Stimulated activated naive CD8-positive, alpha-beta T cell treated with anti-CD3 and anti-CD28 coated beads, Interleukin-15, amount 100 ng/mL, for 72 hours (primary cell): ENCODE measurements at regions not wholly inside any gene's neighbourhood (a gene's known extent, or its start where the extent isn't known, plus 50 kb on each side); places are given as distances from the start of the nearest gene placed in this dataset.
"Not testable (repeated sequence)": the region's sequence is repeated elsewhere in the genome, so short reads cannot be mapped to it uniquely, and the experiment has no call there.

Experiments
- ATAC-seq: fragments of 150-1000 bp; cut with Tn5 transposase; 2 replicates; pipeline ENCODE4 v1.10.0; 2021; ENCODE audit warnings: mild to moderate bottlenecking, moderate library complexity
- DNase-seq, 2 donors: peaks; one replicate each; pipeline ENCODE4 v3.0.0; 2021 to 2022
- H3K27ac Mint-ChIP-seq, 2 donors: one replicate each; pipeline ENCODE4 v1.8.0; 2022; ENCODE audit warnings: mild to moderate bottlenecking in 2 of 2, mixed read lengths in 2 of 2, moderate library complexity in 2 of 2
- H3K27me3 Mint-ChIP-seq: one replicate; pipeline ENCODE4 v1.8.0; 2022; ENCODE audit warnings: mixed read lengths
- H3K4me1 Mint-ChIP-seq: one replicate; pipeline ENCODE4 v1.8.0; 2022; ENCODE audit warnings: mild to moderate bottlenecking, mixed read lengths
- H3K4me3 Mint-ChIP-seq, 2 donors: one replicate each; pipeline ENCODE4 v1.8.0; 2022; ENCODE audit warnings: mild to moderate bottlenecking in 2 of 2, mixed read lengths in 2 of 2, moderate library complexity in 1 of 2
- H3K9me3 Mint-ChIP-seq, 2 donors: one replicate each; pipeline ENCODE4 v1.8.0; 2022; ENCODE audit warnings: mixed read lengths in 2 of 2

- DNase-seq (no peak), ATAC-seq (no peak)
- Mint-ChIP-seq H3K27me3 (no peaks in the 10 kb centered on the region), H3K4me3 (no peak overlapping the region), H3K9me3 (peaks cover 16 to 31% of the 10 kb centered on the region in 2 donors), H3K27ac (no peak overlapping the region), H3K4me1 (no peaks in the 10 kb centered on the region)
Measured at GRCh38 chr2:138421971-138422335, 79.6 kb upstream of the SPOPL start.

GRCh38 chr2:138423198-138423597 lies 78.4 kb upstream of the SPOPL start:
- peaks cover 21 to 32% of the 10 kb centered on the region in 2 donors for H3K9me3 Mint-ChIP-seq
- no peak overlapping the region for H3K27ac Mint-ChIP-seq
- DNase-seq: no peak
- H3K27me3 Mint-ChIP-seq: no peaks in the 10 kb centered on the region
- H3K4me1 Mint-ChIP-seq: no peaks in the 10 kb centered on the region
- no peak for ATAC-seq
- H3K4me3 Mint-ChIP-seq: no peak overlapping the region

GRCh38 chr2:138423745-138424144 lies 77.8 kb upstream of the SPOPL start:
- DNase-seq (no peak), ATAC-seq (no peak)
- H3K4me1 Mint-ChIP-seq: no peaks in the 10 kb centered on the region
- H3K4me3 Mint-ChIP-seq: no peak overlapping the region
- H3K27ac Mint-ChIP-seq: no peak overlapping the region
- peaks cover 21 to 35% of the 10 kb centered on the region in 2 donors for H3K9me3 Mint-ChIP-seq
- H3K27me3 Mint-ChIP-seq: no peaks in the 10 kb centered on the region

- H3K4me1 Mint-ChIP-seq: no peaks in the 10 kb centered on the region
- H3K4me3 Mint-ChIP-seq: no peak overlapping the region
- peaks cover 24 to 43% of the 10 kb centered on the region in 2 donors for H3K9me3 Mint-ChIP-seq
- H3K27me3 Mint-ChIP-seq: no peaks in the 10 kb centered on the region
- no peak for ATAC-seq
- H3K27ac Mint-ChIP-seq: no peak overlapping the region
- no peak for DNase-seq
Measured at GRCh38 chr2:138424436-138425140, 77.0 kb upstream of the SPOPL start.

GRCh38 chr2:138426116-138426515 lies 75.5 kb upstream of the SPOPL start:
- H3K27ac Mint-ChIP-seq, H3K27me3 Mint-ChIP-seq, DNase-seq, H3K4me1 Mint-ChIP-seq, ATAC-seq, H3K4me3 Mint-ChIP-seq: not testable (repeated sequence)
- H3K9me3 Mint-ChIP-seq: peaks cover 25 to 43% of the 10 kb centered on the region in 2 donors

GRCh38 chr2:138428710-138429440 lies 72.7 kb upstream of the SPOPL start:
- Mint-ChIP-seq H3K4me3 (no peak overlapping the region), H3K27ac (no peak overlapping the region), H3K27me3 (no peaks in the 10 kb centered on the region), H3K9me3 (peaks cover 21 to 43% of the 10 kb centered on the region in 2 donors), H3K4me1 (peaks cover 5% of the 10 kb centered on the region)
- ATAC-seq: no peak
- no peak for DNase-seq

GRCh38 chr2:138430181-138430580 lies 71.4 kb upstream of the SPOPL start:
- peaks cover 5% of the 10 kb centered on the region for H3K4me1 Mint-ChIP-seq
- ATAC-seq: no peak

GRCh38 chr2:138432971-138433370 lies 68.6 kb upstream of the SPOPL start:
- ATAC-seq (no peak), DNase-seq (no peak)
- H3K4me1 Mint-ChIP-seq: peaks cover 5% of the 10 kb centered on the region
- H3K27ac Mint-ChIP-seq: no peak overlapping the region
- no peaks in the 10 kb centered on the region for H3K27me3 Mint-ChIP-seq
- peaks cover 4 to 11% of the 10 kb centered on the region in 2 donors for H3K9me3 Mint-ChIP-seq
- H3K4me3 Mint-ChIP-seq: no peak overlapping the region

More at GRCh38 chr2:138430181-138430580, 71.4 kb upstream of the SPOPL start:
- H3K9me3 Mint-ChIP-seq: peaks cover 21 to 30% of the 10 kb centered on the region in 2 donors
- no peak overlapping the region for H3K27ac Mint-ChIP-seq
- H3K27me3 Mint-ChIP-seq: no peaks in the 10 kb centered on the region
- H3K4me3 Mint-ChIP-seq: no peak overlapping the region
- no peak for DNase-seq

- DNase-seq: no peak
- H3K27ac Mint-ChIP-seq: no peak overlapping the region
- H3K4me3 Mint-ChIP-seq: no peak overlapping the region
- H3K9me3 Mint-ChIP-seq: peaks cover 3 to 4% of the 10 kb centered on the region in 2 donors
- H3K4me1 Mint-ChIP-seq: peaks cover 5% of the 10 kb centered on the region
- ATAC-seq: no peak
- H3K27me3 Mint-ChIP-seq: no peaks in the 10 kb centered on the region
Measured at GRCh38 chr2:138433995-138434951, 67.3 kb upstream of the SPOPL start.

GRCh38 chr2:138435701-138436100 lies 65.9 kb upstream of the SPOPL start:
- Mint-ChIP-seq H3K4me1 (peaks cover 5% of the 10 kb centered on the region), H3K27ac (no peak overlapping the region), H3K27me3 (no peaks in the 10 kb centered on the region), H3K4me3 (no peak overlapping the region), H3K9me3 (no peaks in the 10 kb centered on the region)
- ATAC-seq (no peak), DNase-seq (no peak)

GRCh38 chr2:138439733-138440132 lies 61.8 kb upstream of the SPOPL start:
- ATAC-seq: no peak

GRCh38 chr2:138440759-138441158 lies 60.8 kb upstream of the SPOPL start:
- no peaks in the 10 kb centered on the region for H3K27me3 Mint-ChIP-seq
- no peak overlapping the region for H3K27ac Mint-ChIP-seq
- no peaks in the 10 kb centered on the region for H3K9me3 Mint-ChIP-seq
- ATAC-seq (no peak), DNase-seq (no peak)
- H3K4me1 Mint-ChIP-seq: no peaks in the 10 kb centered on the region
- H3K4me3 Mint-ChIP-seq: no peak overlapping the region

More at GRCh38 chr2:138439733-138440132, 61.8 kb upstream of the SPOPL start:
- DNase-seq: no peak
- Mint-ChIP-seq H3K4me1 (no peaks in the 10 kb centered on the region), H3K27ac (no peak overlapping the region), H3K4me3 (no peak overlapping the region), H3K27me3 (no peaks in the 10 kb centered on the region), H3K9me3 (no peaks in the 10 kb centered on the region)

- ATAC-seq (no peak), DNase-seq (no peak)
- H3K4me3 Mint-ChIP-seq: no peak overlapping the region
- no peaks in the 10 kb centered on the region for H3K4me1 Mint-ChIP-seq
- no peak overlapping the region for H3K27ac Mint-ChIP-seq
- H3K27me3 Mint-ChIP-seq: no peaks in the 10 kb centered on the region
- H3K9me3 Mint-ChIP-seq: no peaks in the 10 kb centered on the region
Measured at GRCh38 chr2:138441916-138442315, 59.7 kb upstream of the SPOPL start.

- no peak overlapping the region for H3K27ac Mint-ChIP-seq
- H3K27me3 Mint-ChIP-seq: peaks cover 9% of the 10 kb centered on the region
- DNase-seq (no peak), ATAC-seq (no peak)
- H3K4me1 Mint-ChIP-seq: no peaks in the 10 kb centered on the region
- no peak overlapping the region for H3K4me3 Mint-ChIP-seq
- peaks cover 0 to 5% of the 10 kb centered on the region in 2 donors for H3K9me3 Mint-ChIP-seq
Measured at GRCh38 chr2:138444411-138444810, 57.2 kb upstream of the SPOPL start.

GRCh38 chr2:138445227-138445626 lies 56.3 kb upstream of the SPOPL start:
- H3K4me1 Mint-ChIP-seq: no peaks in the 10 kb centered on the region
- DNase-seq: no peak
- ATAC-seq: no peak
- peaks cover 0 to 5% of the 10 kb centered on the region in 2 donors for H3K9me3 Mint-ChIP-seq
- H3K27ac Mint-ChIP-seq: no peak overlapping the region
- H3K4me3 Mint-ChIP-seq: no peak overlapping the region
- H3K27me3 Mint-ChIP-seq: peaks cover 9% of the 10 kb centered on the region
